ENCODE measurements at regions not wholly inside any gene's neighbourhood (a gene's known extent, or its start where the extent isn't known, plus 50 kb on each side); places are given as distances from the start of the nearest gene placed in this dataset.
A peak's percentile ranks its signal among the peaks of the same experiment; 100 is the strongest.
"Not testable (repeated sequence)": the region's sequence is repeated elsewhere in the genome, so short reads cannot be mapped to it uniquely, and the experiment has no call there.

- DNase-seq (ENCODE audit: low spot score), result peak; percentile 13
- no peak for FAIRE-seq
Measured at GRCh38 chr2:92072461-92073035, 2798.7 kb upstream of the TEKT4 start.

- no peak for FAIRE-seq
- peak; percentile 10 for DNase-seq (ENCODE audit: low spot score)
Measured at GRCh38 chr2:92073036-92073814, 2798.0 kb upstream of the TEKT4 start.

GRCh38 chr2:92073815-92074548 lies 2797.2 kb upstream of the TEKT4 start:
- FAIRE-seq (no peak), DNase-seq (ENCODE audit: low spot score) (peak; percentile 6)

- DNase-seq (ENCODE audit: low spot score) (peak; percentile 6), FAIRE-seq (no peak)
Measured at GRCh38 chr2:92074549-92074898, 2796.7 kb upstream of the TEKT4 start.

- not testable (repeated sequence) for DNase-seq (ENCODE audit: low spot score); FAIRE-seq
Measured at GRCh38 chr2:92075363-92075762, 2795.9 kb upstream of the TEKT4 start.

Measured in urothelium cell line (cell line).